Subcutaneous abdominal adipose tissue (tissue), 5 donors: ENCODE measurements at regions not wholly inside any gene's neighbourhood (a gene's known extent, or its start where the extent isn't known, plus 50 kb on each side); places are given as distances from the start of the nearest gene placed in this dataset.
A peak's percentile ranks its signal among the peaks of the same experiment; 100 is the strongest.

Experiments used
- H3K27ac ChIP-seq: one replicate; pipeline ENCODE4 v1.7.0; 2013; ENCODE audit warnings: low read depth, mild to moderate bottlenecking, inconsistent platforms, low read length, moderate library complexity
- H3K27me3 ChIP-seq, 5 donors: one replicate each; pipeline ENCODE4 v1.7.0; 2013; ENCODE audit warnings: low read length in 5 of 5, inconsistent platforms in 1 of 5; ENCODE audit not compliant: control insufficient read depth in 5 of 5, insufficient read depth in 4 of 5
- H3K36me3 ChIP-seq, 5 donors: one replicate each; pipeline ENCODE4 v1.7.0; 2013; ENCODE audit warnings: low read length in 5 of 5; ENCODE audit not compliant: control insufficient read depth in 5 of 5, insufficient read depth in 5 of 5
- H3K4me1 ChIP-seq, 5 donors: one replicate each; pipeline ENCODE4 v1.7.0; 2013; ENCODE audit warnings: low read length in 5 of 5, mild to moderate bottlenecking in 3 of 5, moderate library complexity in 1 of 5; ENCODE audit not compliant: control insufficient read depth in 5 of 5, insufficient read depth in 5 of 5
- H3K4me3 ChIP-seq, 5 donors: one replicate each; pipeline ENCODE4 v1.7.0; 2013; ENCODE audit warnings: low read length in 5 of 5, low read depth in 1 of 5
- H3K9ac ChIP-seq, 5 donors: one replicate each; pipeline ENCODE4 v1.7.0; 2013; ENCODE audit warnings: low read length in 5 of 5, mild to moderate bottlenecking in 4 of 5, moderate library complexity in 3 of 5
- H3K9me3 ChIP-seq, 5 donors: one replicate each; pipeline ENCODE4 v1.7.0; 2013; ENCODE audit warnings: low read length in 5 of 5; ENCODE audit not compliant: control insufficient read depth in 5 of 5
- donor health status: healthy.
- donor health status: healthy.
- donor health status: healthy.
- donor health status: healthy.
- donor health status: healthy.

- peak overlapping the region; percentile 50 to 80 (median 56) for H3K4me3 ChIP-seq
- no peaks in the 10 kb centered on the region for H3K27me3 ChIP-seq
- H3K9ac ChIP-seq, result peak overlapping the region; percentile 23 to 71 (median 45)
- no peaks in the 10 kb centered on the region for H3K9me3 ChIP-seq
- H3K36me3 ChIP-seq, result no peaks in the 10 kb centered on the region
- H3K4me1 ChIP-seq, result peaks cover 3 to 24% (median 19%) of the 10 kb centered on the region in 5 donors
- H3K27ac ChIP-seq, result peak overlapping the region; percentile 89
Measured at GRCh38 chr18:61606759-61607158, 273.5 kb downstream of the CDH20 start.

DNA sequence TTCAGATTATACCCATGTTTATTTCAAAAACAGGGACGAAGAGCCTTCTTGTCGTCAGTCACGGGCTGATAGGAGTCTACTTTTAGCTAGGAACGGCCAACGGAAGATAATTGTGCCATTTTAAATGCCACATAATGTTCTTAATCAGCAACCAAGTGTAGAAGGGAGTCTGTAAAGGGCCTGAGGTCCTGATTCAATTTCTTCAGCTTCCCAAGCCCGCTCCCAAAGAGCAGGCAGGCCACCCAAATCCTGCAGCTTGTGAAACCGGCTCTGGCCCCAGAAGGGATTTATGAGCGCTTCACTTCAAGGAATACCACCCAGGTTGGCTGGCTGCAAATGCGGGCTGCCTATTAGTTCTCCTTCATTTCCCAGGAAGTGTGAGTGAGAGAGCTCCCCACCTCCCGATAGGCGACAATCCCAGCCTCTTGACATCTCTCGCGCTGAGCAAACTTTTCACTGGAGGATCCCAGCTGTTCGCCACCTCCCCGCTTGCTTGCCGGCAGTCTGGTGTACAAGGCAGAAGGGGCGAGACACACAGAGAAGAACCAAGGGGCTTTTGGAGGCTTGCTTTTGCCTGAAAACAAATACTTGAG lies 272.9 kb downstream of the CDH20 start:
- peak overlapping the region; percentile 23 to 71 (median 45) for H3K9ac ChIP-seq
- no peaks in the 10 kb centered on the region for H3K36me3 ChIP-seq
- H3K27me3 ChIP-seq, result no peaks in the 10 kb centered on the region
- peaks cover 3 to 24% (median 19%) of the 10 kb centered on the region in 5 donors for H3K4me1 ChIP-seq
- H3K9me3 ChIP-seq, result no peaks in the 10 kb centered on the region
- H3K4me3 ChIP-seq, result peak overlapping the region; percentile 50 to 80 (median 56)
- H3K27ac ChIP-seq, result peak overlapping the region; percentile 89

DNA sequence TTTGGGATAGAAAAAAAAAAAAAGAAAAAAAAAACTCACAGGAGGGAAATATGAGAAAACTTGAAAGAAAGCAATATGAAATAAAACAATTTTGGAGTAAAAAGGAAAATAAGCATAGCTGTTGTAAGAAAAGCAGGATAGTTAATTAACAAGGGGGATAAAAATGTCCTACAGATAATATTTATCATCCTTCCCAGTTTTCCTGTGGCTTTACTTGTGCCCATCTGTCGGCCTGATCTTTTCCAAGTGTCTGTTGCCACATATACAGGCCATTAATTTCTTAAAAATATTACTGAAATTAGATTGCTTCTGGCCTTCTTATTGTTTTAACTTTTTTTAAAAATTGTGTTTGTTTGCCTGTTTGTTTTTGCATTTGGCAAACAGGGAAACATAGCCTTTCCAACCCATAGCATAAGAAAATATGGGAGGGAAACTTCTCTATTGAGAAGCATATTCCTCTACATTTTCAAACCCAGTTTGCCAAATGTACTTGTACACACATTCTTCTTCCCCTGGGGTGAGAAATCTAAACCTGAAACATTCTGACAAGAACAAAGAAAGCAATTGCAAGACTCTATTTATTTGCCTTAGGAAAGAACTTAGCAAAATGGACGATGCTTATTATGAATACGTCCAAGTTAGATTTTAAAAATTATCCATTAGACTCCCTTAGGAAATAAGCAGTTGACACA lies 272.3 kb downstream of the CDH20 start:
- Histone ChIP-seq H3K4me1 (peaks cover 3 to 24% (median 19%) of the 10 kb centered on the region in 5 donors), H3K36me3 (no peaks in the 10 kb centered on the region), H3K9ac (peak overlapping the region in 2 of 5 donors; percentile 69 to 71), H3K27me3 (no peaks in the 10 kb centered on the region), H3K27ac (peak overlapping the region; percentile 89), H3K9me3 (no peaks in the 10 kb centered on the region), H3K4me3 (peak overlapping the region; percentile 50 to 80 (median 56))
